HG02852 (cell line): ENCODE measurements at regions not wholly inside any gene's neighbourhood (a gene's known extent, or its start where the extent isn't known, plus 50 kb on each side); places are given as distances from the start of the nearest gene placed in this dataset.
"Not testable (repeated sequence)": the region's sequence is repeated elsewhere in the genome, so short reads cannot be mapped to it uniquely, and the experiment has no call there.

Experiments used
- ATAC-seq: cut with Tn5 transposase; IDR thresholded peaks from one replicate; pipeline ENCODE4 v1.9.1; 2021; ENCODE audit warnings: mild to moderate bottlenecking, moderate library complexity; ENCODE audit not compliant: unreplicated experiment

DNA sequence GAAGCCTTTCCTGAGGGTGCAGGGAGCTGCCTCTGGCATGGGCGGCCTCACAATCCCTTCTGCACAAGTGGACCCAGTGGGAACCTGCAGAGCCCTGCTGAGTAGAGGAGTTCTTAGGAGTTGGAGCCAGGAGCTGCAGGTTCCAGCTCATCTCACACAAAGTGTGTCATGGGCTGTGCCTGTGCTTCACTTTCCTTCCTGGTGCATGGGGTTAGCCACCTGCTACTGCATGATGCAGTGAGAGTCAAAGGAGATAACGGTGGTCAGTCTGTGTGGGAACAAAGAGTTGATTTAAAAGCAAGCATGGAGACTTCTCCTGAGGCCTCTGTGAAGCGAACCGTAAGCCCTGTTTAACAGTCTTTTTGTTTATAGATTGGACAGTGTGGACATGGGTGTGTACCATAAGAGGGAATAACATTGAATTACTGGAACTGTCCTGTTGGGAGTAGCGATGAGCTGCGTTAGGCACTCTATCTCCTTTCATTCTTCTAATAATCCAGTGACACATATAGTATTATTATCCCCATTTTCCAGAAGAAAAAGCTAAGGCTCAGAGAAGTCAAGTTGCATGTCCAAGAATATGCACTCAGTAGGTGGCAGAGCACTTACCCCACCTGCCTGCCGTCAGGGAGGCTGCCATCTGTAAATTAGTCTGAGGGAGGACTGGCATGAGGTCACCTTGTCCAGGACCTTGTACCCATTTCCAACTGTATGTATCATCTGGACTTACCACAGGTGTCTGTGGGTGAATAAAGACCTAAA lies 68.7 kb upstream of the PRR23C start:
- no peak for ATAC-seq

DNA sequence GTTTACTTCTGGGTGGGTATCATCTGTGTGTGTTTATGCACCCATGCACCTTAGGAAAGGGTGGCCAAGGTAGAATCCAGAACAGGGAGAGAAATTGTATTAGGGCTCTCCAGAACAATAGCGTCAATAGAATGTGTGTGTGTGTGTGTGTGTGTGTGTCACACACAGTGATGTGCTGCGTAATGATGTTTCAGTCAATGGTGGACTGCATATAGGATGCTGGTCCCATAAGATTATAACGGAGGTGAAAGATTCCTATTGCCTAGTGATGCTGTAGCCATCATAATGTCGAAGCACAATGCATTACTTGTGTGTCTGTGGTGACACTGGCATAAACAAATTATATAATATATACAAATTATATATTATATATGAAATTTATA lies 69.3 kb upstream of the PRR23C start:
- no peak for ATAC-seq

DNA sequence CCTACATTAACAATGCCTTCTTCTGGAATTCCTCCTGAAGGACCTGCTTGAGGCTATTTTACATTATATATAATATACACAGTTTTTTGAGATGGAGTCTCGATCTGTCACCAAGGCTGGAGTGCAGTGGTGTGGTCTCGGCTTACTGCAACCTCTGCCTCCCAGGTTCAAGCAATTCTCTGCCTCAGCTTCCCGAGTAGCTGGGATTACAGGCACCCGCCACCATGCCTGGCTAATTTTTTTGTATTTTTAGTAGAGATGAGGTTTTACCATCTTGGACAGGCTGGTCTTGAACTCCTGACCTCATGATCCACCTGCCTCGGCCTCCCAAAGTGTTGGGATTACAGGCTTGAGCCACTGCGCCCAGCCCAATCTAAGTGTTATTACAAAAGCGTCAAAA lies 71.9 kb upstream of the PRR23C start:
- not testable (repeated sequence) for ATAC-seq

DNA sequence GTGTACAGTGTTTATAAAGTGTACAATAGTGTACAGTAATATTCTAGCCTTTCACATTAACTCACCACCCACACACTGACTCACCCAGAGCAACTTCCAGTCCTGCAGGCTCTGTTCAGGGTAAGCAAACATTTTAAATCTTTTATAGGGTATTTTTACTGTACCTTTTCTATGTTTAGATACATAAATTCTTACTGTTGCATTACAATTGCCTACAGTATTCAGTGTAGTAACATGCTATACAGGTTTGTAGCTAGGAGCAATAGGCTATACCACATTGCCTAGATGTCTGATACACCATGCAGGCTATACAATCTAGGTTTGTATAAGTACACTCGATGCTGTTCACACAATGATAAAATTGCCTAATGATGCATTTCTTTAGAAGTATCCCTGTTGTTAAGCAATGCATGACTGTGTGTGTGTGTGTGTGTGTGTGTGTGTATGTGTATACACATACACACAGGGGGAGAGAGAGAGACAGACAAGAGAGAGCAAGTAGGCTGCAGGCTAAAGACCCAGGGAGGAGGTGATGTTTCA lies 72.5 kb upstream of the PRR23C start:
- no peak for ATAC-seq

DNA sequence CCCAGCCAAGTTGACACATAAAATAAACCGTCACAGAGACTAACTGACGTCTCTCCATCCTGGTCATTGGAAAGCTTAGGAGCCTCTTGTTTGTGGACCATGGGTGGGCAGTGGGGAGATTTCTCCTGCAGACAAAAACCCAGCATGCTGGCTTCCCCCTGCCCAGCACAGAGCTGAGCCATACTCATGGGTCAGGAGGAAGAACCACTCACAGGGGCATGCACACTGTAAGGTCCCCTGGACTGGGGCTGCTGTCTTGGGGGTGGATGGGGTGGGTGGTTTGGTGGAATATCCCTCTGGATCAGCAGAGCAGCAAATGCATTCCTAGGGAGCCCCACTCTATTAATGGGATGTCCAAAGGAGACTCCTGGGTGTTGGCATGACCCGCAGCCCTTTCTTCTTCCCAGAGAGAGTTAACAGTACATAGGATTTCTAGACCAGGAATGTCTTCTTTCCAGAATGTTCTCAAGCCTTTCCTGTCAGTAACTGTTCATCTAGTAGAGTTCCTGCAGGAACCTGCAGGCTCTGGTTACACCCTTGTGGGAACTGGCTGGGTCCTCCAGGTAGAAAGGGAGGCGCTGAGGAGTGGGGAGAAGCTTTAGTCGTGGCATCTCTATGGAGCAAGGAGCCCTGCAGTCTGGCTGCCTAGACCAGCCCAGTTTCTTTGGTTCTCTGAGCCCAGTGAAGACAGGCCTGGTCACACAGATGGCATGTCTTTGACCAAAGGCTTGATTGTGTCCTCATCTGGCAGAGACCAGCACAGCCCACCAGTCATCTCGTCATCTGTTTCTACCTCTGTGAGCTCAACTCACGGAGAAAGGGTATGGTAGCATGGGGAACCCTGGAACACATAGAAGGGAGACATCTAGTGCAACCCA lies 73.4 kb upstream of the PRR23C start:
- ATAC-seq = no peak

DNA sequence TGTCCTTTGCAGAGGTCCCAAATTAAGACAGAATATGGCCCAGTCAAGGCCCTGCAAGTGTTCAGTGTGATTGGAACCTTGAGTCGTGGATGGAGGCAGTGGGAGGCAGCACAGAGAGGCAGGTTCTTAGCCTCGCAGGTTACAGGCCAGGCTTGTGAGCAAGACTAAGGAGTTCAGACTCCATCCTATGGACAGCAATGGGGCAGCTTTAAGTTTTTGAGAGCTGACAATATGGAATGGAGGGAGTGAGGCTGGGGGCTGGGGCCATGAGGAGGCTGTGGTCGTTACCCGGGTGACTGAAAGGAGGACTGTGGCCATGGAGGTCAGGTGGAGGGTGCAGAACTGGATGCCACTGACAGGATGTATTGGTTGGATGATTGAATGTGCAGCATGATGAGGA lies 74.1 kb upstream of the PRR23C start:
- no peak for ATAC-seq

DNA sequence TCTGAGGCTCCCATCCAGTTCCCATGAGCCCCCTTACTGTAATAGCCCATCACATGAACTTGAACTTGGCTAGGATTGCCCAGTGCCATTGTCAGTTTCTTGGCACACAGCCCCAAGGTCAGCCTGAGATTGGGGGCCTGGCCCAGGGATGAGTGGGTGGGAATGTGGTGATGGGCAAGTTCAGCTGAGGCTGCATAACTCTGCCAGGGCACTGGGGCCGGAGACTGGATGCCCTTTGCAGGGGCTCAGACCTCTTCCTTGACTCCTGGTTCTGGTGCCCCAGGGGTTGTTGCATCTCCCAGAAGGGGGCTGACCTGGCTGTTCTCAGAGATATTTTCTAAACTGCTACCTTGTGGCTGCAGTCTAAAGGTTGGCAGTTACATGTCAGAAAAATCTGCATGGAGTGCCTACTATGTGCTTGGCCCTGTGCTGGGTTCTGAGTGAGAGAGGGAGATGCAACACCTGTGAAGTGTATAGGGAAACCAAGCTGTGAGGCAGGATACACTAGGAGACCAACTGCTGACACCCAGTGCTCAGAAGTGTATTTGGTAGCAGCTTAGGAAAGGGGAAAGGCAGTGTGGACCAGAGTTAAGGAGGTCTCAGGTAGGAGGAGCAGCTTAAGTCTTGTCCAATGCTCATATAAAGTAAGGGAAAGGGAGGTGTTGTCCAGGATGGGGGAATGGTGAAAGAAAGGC lies 74.8 kb upstream of the PRR23C start:
- no peak for ATAC-seq

DNA sequence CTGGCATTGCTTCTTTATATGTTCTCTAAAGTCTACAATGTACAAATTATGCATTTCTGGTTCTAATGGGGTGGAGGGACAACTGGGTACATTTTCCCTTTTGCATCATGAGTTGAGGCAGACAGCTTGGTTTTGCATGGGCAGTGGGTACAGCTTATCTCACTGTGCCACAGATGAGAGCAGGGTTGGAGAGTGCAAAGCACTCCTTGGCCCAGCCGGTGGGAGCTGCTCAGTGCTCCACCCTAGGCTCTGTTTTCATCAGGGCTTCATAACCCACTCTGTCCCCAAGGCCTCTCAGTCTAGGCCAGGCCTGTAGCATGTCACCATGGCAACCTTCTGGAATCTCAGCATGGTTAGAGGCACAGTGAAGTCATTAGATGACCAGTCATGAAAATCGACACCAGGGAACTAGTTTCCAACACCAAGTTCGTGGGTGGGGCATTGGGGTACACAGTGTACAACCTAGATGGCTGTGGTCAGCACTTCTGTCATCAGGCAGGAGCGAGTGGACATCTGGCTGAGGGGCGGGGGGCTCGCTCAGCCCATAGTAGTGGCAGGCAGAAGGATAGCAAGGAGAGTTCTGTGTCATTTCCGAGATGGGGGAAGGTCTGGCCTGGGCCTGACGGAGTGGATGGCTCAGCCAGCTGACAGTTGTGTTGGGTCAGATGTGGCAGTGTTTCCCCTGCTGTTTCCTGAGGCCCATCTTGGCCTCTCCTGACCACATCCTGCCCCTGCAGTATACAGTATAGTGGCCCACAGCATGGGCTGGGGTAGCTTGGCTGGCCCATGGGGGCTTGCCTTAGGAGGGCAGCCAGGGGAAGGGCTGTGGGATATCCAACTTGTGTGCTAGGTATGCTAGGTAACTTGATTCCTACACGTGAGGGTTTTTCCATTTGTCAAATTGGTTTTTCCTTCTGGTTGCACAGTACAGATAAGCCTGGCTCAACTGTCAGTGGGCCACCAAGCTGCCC lies 75.7 kb upstream of the PRR23C start:
- ATAC-seq = no peak

DNA sequence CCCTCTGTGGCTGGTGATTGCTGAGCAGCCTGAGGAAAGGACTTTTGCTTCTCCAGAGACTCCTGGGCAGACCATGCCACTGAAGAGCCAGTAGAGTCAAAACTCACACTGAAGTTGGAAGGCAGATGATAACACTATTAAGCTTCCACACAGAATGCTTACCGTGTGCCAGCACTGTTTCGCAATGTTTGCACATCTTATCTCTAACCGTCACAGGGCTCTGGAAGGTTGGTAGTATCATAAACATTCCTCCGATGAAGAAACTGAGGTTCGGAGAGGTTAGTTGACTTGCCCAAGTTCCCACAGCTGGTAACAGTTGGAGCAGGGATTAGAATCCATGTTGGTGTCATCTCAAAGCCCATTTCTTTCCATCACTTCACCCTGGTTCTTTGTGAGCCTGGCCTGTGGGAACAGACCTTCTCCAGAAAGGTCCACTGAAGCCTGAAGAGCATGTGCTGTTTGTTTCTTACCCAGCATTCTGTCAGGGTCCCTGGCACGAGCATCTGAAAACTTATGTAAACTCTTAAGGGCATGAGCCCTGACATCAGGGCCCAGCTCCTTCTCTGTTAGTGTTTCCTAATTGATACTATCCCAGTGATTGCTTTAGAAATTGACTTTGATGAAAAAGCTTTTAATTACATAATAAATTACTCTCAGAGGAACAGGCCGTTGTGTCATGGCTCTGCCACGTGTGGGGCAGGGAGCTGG lies 77.0 kb upstream of the PRR23C start:
- ATAC-seq = no peak

DNA sequence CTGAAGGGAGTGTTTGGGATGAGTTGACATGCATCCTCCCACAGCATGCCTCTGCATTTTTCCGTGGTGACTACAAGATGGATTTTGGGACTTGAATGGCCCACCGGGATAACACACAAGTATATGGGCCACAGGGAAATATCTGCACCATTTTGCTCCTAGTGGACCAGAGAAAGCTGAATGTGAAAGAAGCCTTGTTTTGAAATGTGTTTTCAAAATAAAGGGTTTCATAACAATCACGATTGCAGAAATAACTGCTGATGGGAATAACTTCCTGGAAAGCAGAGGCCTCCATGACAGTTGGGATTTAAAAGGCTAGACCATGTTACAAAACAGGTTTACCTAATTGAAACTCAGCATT lies 77.5 kb upstream of the PRR23C start:
- no peak for ATAC-seq

DNA sequence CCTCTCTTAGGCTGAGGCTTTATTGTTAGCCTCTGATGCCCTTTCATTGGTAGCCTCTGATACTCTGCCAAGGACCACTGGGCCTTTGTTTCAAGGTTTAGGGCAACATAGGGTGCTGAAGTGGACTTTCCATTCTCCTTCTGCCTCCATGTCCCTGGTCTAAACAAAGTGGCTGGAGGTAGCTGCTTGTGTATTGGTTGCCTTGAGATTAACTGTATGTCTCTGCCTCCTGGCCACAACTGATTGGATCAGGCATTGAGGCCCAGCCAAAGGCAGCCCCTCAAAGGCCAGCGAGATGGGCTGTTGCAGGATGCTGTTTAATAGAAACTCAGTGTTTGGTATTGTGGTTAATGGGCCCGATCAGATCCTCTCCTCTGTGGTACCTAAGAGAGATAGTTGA lies 77.9 kb upstream of the PRR23C start:
- no peak for ATAC-seq

DNA sequence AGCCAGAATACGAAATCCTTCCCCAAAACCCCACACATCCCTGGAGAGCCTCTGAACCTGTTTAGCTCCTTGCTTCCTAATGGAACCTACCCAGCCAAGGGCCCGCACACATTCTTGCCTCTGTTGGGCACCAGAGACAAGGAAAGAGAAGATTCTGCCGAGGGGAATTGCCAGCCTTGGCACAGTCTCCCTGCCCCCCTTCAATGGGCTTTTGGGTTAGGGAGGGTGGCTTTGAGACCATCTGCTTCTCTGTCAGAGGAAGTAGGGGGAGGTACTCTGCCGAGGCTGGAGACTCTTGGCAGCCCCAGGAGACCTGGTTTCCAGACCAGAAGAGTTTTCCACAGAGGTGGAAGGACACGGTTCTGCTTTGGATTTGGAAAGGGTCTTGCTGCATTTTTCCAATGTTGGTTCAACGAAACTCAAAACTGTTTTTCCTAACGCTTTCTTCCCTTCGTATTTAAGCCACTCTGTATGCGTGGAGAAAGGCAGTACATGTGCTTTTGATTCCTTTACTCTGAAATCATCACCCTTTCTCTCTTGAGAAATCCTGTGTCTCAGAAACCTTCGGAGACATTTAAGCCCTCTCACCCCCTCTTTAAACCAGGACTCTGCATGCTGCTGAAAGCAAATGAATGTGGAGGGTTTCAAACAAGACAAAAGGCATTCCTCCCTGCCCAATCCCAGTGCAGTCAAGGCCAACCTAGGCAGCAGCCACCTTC lies 78.8 kb upstream of the PRR23C start:
- no peak for ATAC-seq

DNA sequence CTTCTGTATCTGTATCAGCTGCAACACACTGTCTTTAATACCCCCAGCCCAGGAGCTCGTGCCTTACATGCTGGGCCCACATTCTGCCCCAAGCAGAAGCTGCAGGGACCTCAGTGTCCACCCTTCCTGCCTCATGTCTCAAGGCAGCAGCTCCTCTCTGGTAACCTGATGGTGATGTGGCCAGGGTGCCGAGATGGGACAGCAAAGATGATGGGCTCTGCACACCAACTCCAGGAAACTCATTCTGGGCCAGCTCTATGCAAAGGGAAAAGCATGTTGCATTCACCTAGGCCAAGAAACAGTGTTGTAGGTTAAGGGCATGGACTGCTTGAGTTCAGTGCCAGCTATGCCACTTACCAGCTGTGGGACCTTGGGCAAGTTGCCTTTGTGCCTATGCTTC lies 79.5 kb upstream of the PRR23C start:
- ATAC-seq = no peak

DNA sequence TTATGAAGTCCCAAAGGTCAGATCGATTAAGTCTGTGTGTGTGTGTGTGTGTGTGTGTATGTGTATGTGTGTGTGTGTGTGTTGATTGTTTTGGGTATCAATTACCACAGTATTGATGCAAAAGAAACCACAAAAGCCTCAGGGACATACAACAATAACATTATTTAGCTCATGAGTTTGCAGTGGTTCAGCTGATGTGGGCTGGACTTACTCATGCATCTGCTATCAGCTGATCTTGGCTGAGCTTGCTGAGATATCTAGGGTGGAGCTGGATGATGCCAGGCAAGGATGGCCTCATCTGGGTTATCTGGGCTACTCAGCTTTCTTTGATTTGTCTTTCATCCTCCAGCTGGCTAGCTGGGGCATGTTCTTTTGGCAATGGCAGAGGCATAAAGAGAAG lies 82.4 kb upstream of the PRR23C start:
- ATAC-seq = no peak

DNA sequence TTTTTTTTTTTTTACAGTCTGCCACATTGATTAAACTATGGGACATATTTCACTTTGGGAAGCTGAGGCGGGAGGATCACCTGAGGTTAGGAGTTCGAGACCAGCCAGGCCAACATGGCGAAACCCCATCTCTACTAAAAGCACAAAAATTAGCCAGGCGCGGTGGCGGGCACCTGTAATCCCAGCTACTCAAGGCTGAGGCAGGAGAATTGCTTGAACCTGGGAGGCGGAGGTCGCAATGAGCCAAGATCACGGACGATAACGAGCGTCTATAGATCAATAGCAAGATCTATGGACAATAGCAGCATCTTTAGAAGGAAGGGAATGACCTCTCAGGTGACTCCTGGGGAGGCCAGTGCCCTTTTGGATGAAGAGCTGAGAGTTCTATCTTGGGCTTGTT lies 82.9 kb upstream of the PRR23C start:
- not testable (repeated sequence) for ATAC-seq

DNA sequence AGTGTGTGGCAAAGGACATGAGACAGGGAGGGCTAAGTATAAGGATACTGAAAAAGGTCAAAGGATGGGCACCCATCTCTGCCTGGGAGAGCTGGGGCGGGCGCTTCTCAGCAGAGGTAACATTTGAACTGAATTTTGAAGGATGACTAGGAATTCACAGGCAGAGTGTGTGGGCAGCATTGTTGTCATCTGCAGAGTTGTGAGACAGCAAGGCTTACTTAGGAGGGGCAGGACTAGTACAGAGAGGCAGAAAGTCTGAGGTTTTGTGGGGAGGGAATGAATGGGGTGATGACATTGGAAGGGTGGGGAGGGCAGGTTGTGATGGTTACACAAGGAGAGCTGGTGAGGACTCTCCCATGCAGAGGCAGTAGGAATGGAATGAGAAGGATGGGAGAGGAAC lies 84.1 kb upstream of the PRR23C start:
- no peak for ATAC-seq

DNA sequence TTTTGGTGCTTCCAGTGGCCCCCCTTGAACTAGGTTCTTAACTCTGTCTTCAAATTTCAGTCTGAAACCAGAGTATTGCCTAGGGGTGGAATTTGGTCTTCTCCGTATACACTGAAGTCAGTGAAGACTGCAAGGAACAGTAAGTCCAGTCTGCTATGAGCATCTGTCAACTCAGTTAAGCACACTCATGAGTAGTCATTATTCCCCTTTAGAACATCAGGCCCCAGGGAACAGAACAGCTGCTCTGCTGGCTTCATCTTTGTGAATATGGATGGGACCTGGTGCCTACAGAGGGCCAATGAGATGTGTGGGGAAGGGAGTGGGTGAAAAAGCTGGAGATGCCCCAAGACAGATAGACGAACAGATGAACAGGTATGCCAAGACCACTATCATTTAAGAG lies 85.2 kb upstream of the PRR23C start:
- no peak for ATAC-seq

DNA sequence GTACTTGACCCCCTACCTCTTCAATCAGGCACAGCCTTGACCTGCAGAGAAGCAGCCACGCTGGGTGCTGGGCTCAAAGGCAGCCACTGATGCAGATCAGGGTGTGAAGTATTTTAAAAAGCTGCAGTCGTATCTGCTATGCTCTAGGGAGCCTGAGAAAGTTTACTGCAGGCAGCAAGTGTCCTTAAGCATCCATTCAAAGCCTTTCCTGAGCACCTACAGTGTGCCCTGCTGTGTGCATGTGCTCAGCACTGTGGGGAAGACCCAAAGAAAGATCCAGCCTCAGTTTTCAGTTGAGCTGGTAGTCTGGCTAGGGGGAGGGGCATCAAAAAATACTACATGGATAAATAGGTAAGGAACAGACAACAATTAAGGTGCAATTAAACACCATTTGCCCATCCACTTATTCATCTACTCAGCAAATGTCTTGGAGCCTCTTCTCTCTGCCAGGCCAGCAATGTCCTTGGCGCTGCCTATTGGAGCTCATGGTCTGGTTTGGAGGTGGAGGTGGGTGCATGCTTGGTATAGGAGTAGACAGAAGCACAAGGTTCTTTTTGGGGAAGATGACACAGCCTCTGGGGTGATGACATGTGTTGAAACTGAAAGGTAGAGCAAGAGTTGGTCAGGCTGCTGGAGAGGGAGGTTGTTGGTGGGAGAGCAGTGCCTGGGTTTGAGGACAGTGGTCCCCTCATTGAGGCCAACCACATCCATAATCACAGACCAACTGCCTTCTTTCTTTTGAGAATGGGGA lies 85.9 kb upstream of the PRR23C start:
- no peak for ATAC-seq
